ENCODE measurements at regions not wholly inside any gene's neighbourhood (a gene's known extent, or its start where the extent isn't known, plus 50 kb on each side); places are given as distances from the start of the nearest gene placed in this dataset.

DNA sequence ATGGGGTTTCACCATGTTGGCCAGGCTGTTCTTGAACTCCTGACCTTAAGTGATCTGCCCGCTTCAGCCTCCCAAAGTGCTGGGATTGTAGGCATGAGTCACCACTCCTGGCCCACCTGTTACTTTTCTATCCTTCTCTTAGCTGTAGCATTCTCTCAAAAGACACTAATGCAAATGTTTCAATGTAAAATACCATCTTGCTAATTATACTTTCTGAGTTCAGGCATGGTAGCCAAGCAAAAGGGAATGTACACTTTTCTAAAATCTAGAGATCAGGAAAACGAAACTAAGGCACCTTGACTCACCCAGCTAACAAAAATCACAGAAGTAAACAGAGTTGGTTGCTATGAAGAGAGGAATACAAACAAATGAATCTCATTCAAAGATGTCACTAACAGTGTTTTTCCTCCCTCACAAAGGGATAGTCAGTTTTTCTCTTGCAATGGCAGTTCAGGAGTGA is 401.0 kb upstream of the NRP1 start:
- DNase-seq: no peak

DNA sequence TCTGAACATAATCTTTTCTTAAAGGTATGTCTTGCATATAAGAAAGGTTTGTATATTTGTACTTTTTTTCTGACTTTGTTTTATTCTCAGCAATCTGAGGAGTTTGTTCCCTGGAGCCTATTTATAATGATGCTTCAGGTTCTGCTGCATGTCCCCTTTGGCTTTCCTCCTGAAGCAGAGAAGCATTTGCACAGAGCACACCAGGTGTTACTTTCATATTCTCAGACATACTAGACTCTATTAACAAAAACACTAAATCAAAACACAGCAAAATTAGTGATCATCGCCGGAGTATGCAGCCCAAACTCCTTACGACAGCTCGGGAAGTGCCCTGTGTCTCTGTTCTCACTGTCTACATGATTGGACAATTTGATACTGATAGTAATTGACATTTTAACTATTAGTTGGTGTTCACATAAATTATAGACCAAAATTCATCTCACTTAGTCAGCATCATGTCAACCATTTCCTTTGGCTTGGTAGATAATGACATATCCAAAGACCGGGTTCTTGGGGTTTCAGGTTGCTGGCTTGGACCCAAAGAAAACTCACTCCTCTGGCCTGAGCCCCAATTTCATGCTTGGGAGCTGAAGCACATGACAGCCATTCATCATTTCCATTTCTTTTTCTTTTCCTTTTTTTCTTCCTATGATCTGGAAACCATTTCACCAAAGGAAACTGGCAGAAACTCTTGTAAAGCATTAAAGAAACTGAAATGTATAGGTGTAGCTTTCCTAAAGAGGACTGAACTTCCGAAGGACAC is 400.1 kb upstream of the NRP1 start:
- no peak for DNase-seq

DNA sequence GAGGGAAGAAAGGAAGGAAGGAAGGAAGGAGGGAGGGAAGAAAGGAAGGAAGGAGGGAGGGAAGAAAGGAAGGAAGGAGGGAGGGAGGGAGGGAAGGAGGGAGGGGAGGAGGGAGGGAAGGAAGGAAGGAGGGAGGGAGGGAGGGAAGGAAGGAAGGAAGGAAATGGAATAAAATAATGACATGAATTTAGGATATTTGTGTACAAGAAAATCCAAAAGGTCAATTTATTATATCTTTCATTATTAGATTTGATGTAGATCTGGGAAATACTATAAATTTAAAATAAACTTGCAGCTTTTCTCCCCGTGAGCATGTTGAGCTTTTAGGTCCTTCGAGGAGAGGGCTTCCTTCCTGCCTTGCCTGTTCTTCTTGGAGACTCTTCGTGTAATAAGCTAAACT is 398.6 kb upstream of the NRP1 start:
- DNase-seq: no peak

DNA sequence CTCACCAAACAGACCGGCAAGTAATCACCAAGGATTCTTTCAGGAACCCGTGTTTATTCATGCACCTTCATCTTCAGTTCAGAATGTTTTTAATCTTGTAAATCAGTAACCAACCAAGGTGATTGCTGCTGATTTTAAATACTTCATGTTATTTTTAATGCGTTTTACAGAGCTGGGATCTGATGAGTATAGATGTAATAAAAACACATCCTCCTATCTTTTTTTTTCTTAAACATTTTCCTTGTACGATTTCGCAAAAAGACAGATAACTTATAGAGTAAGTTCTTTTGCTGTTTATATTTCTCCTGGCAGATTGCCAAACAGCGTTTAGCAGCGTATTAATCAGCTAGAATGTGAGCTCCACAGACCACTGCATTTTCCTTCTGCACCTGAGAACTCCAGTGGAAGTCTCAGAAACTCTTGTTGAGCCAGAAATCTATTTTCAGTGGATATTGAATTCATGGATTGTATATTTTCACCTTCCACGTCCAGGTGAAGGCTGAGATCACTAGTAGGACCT is 397.8 kb upstream of the NRP1 start:
- DNase-seq: no peak

DNA sequence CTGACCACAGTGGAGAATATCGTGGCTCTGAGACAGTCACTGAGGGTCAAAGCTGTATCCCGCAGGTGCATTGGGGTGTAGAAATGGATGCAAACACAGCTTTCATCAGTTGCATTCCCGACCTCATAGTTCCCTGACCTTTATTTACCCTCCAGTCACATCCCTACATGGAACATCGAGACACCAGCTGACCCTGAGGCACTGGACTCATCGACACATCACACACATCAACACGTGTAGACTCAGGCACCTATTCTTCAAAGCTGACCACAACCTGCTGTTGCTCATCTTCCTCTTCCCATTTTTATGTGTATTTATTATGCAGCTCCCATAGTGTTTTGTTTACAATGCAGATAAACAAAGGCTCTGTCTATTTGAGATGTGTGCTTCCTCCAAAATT is 396.9 kb upstream of the NRP1 start:
- no peak for DNase-seq

DNA sequence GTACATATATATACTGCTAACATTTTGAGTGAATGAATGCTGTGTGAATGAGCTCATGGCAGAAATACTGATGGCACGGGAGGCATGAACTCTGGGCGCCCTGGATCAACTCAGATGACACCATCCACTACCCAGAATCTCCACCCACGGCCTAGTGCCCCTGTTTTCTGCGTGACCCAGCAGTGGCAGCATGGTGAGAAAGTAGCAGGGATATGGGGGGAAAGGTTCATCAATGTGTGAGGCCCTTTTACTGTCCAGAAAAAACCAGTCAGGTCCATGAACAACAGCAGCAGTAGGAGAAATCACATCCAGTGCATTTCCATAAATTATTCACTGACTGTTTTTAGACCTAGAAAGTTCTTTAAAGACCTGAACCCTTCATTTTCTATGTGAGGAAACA is 391.0 kb upstream of the NRP1 start:
- no peak for DNase-seq

DNA sequence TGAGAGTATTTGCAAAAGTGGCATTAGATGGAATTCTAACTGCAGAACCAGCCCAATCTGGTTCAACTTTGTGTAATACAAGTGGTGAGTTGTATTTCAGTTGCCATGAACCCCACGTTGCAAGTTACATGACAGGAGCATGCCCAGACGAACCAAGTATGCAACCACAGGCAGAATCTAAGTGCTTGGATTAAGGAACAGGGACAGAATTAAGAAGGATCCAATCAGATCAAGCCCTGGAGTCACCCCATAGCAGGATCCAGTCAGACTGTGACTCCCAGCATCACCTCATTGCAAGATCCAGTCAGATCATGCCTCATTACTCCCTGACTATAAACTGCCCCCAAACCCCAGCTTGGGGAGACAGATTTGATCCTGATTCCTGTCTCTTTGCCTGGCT is 388.7 kb upstream of the NRP1 start:
- DNase-seq: no peak

DNA sequence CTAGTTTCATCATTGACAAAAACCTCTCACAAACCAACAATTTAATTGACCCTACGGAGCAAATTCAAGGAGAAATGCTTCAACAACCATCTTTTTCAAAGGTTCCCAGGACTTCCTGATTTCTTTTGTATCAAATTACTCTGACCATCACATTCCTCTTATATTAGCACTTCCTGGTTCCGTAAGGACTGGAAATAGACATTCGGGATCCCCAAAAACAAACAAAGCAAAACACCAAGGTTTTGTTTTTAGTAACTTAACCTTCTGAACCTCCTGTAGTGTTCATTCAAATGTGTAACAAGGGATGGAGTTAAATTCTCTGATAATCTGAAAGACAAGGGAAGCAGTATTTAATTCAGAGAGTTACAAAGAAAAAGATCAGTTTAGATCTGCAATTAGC is 387.6 kb upstream of the NRP1 start:
- no peak for DNase-seq

DNA sequence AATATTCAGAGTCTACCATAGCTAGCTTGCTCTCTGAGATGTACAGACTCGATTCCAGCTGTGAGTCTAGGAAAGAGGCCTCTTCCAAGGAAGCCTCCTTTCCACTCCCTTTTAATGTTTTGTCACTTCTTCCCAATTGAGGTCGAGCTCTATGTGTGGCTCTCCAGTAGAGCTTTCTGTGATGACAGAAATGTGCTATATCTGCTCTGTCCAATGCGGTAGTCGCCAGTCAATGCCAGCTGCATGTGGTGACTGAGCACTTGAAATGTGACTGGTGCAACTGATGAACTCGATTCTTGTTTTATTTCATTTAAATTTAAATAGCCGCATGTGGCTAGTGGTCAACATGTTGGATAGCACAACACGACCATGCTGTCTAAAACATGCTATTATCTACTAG is 387.0 kb upstream of the NRP1 start:
- DNase-seq: no peak

DNA sequence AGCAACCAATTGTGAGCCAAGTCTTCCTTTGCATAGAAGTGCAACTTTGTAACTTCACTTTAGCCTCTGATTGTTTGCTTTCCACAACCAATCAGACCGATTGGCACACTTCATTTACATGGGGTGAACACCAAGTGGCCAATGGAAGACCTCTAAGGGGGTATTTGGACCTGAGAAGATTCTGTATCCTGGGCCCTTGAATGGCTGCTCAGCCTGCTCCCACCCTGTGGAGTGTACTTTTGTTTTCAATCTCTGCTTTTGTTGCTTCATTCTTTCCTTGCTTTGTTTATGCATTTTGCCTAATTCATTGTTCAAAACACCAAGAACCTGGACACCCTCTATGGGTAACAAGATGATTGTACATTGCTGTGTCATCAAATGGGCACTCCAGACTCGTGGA is 385.7 kb upstream of the NRP1 start:
- DNase-seq: no peak

DNA sequence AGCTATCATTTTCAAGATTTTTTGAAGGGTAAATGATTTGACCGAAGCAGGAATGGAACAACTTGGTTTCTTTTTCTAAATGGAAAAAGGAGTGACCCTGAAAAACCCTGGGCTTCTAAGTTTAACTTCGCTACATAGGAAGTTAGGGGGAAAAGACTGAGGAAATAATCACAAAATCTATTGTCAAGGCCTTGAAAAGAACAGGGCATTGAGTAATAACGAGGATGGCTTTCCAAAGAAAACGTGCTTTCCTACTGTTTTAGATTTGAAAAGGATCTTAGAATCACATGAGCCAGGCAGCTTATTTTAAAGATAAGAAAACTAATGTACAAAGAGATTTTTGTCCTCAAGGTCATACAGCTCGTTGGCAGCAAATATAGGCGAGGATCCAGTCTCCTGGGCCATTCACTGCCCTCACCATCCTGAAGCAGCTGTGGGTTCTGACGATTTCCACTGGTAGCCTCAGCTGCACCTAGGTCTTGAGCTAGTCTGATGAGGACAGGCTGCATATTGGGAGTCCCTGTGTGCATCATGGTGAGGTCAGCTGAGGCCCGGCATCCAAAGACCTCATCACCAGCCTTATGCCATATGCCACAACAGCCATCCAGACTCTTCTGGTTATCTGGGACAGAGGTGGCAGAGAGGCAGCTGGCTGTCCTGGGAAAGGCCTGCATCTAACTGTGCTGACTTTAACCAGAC is 384.7 kb upstream of the NRP1 start:
- no peak for DNase-seq

DNA sequence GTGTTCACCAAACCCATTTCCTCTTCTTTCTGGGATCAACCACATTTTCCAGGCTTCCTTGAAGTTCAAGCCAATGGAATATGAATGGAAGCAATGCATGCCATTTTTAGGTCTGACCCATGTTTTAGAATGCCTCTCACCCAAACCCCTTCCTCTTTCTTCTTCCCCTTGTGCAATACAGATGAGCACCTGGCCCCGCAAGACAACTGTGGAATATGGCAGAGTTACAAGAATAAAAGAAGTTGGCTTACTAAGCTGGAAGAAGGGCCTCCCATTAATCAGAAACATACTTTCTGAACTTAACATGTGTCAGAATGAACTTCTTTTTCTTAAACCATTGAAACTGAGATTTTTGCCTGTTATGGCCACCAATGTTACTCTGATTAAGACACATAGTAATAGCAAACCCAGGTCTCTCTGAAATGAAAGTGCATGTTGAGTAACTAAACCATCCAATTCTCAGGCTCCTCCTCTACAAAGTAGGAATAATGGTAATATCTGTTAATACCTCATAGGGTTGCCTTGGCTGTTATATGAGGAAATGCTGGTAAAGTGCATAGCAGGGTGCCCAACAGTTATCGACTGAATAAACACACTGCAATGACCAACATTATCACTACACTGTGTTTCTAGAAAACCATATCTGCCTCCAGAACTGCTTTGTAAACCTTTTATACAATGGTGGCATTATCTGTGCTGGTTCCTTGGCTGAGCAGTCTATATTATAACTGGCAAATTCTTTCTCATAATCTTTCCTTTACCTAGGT is 382.2 kb upstream of the NRP1 start:
- DNase-seq: no peak

DNA sequence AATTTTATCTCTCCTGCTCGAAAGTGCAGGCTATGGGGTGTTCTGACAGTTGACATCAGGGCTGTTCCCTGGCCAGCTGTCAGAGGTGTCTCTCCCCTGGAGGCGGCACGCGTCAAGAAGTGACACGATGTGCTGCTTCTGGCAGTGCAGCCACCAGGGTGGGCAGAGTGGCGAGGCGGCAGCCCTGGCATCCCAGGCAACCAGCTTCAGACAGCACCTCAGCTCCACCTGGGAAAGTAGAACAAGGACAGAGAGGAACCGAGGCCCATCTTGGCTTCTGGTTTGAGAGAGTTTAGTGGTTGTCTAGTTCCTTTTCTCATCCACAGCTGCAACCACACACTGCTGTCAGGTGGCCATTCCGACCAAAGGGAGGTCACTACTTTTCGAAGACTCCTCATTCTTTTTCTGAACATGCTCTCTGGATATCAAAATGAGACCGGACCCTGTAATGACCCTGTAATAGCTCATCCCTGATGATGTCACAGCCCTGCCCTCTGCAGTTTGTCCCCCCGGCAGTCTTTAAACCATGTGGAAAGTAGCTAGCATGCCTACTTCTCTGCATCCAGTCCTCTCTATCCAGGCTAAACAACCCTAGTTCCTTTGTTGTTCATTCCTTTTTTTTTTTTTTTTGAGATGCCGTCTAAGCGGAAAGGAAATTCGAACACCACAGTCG is 381.0 kb upstream of the NRP1 start:
- no peak for DNase-seq

DNA sequence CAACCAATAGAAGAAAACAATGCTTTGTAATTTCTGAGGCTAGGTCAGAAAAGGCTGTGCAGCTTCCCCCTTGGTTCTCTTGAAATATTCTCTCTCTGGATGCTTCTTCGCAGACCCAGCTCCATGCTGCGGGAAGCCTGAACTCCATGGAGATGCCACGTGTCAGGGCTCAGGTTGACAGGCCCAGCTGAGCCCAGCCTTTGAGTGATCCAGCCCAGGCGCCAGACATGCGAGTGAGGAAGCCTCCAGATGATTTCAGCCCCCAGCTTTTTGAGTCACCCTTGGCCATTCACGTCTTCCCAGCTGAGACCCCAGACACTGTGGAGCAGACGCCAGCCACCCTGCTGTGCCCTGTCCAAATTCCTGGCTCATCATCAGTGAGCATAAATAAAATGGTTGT is 378.4 kb upstream of the NRP1 start:
- no peak for DNase-seq

DNA sequence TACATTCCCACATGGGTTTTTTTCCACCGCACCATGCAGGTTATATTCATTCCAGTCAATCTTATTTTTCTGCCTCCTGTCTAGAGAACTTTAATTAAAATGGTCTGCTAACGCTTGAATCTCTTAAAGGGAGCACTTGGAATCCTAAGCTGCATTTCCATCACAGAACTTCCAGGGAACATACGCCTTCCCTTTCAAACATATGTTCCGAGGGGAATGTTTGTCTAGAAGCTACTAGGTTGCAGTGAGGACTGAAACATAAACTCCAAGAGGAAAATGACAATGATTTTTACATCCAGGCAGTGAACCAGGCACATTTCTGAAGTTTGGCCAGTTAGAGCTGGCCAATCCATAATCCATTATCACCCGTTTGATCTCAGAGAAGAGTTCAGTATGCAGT is 375.5 kb upstream of the NRP1 start:
- DNase-seq: no peak

DNA sequence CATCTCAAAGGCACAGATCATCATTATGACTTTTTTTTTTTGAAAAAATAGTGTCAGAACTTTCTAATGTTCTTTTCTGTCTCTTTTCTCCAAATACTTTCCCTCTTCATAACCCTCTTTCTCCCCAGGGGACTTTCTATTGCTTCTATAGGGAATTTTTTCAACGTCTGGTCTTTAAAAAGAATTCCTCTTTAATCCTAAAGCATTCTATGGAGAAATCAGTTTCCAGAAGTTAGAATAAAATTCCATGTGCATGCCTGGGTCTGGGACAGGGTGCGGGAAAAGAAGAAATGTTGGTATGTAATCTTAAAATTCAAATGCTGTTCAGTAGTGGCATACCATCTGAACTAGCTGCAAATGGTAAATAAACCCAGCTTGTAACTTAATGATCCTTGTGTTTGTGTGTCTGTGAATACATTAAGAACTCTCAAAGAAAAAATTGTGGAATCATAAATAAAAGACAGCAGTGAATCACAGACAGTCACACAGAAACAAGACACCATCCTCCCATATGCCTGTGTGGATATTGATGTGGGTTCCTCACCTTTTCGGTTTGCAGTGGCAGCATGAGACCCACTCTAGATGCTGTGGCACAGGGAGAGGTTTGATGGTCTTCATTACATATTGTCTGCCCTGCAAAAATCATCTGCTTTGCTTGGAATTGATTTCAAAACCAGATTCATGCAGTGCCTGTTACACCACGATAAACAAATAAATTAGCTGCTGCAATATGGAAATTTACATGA is 374.7 kb upstream of the NRP1 start:
- no peak for DNase-seq

DNA sequence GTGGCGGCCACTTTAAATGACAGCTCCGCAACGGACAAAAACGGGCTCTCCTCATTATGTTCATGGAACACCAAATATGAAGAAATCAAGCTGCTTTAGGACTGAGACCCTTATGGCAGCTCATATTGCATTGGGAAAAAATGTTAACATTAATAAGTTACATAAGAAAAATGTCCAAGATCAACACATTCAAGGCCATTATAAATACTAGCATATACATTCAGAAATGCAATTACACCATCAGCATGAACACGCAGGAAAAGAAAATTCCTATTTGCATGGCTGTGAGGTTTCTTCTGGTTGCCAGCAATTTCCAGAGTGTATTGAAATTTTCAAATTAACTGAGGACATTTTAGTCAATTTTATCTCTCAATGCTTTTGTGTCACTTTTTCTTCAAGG is 374.1 kb upstream of the NRP1 start:
- DNase-seq: no peak

DNA sequence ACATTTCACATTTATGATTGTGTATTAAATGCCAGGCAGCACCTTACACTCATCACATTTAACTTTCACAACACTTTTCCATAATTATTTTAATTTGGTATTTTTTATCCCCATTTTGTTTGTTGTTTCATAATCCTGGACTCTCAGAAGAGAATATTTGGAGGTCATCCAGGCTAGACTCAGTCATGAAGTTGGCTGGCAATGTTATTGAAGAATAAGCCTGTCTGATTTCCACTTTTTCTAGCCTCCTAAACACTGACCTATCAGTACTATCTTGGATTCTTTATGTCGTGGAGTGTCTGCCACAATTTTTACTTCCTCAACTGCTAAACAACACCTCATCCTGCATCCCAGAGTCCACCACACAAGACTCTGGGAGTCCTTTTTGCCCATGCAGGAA is 372.3 kb upstream of the NRP1 start:
- DNase-seq: no peak

DNA sequence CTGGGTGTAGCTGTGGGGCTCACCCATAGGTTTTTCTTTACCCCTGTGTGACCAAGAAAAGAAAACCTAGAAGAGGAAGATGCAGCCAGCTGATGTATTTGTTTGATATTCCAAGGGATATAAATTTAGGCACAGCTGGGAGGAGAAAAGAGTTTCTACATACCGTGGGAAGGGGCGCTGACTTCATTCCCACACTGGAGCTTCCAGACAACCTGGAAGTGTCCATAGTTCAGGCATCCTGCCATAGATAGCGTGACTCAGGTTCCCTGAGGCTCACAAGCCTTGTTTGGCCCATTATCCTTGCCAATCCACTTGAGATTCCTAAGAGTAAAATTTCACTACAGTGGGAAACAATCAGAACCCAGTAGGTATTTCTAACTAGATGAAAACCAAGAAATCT is 371.7 kb upstream of the NRP1 start:
- no peak for DNase-seq

DNA sequence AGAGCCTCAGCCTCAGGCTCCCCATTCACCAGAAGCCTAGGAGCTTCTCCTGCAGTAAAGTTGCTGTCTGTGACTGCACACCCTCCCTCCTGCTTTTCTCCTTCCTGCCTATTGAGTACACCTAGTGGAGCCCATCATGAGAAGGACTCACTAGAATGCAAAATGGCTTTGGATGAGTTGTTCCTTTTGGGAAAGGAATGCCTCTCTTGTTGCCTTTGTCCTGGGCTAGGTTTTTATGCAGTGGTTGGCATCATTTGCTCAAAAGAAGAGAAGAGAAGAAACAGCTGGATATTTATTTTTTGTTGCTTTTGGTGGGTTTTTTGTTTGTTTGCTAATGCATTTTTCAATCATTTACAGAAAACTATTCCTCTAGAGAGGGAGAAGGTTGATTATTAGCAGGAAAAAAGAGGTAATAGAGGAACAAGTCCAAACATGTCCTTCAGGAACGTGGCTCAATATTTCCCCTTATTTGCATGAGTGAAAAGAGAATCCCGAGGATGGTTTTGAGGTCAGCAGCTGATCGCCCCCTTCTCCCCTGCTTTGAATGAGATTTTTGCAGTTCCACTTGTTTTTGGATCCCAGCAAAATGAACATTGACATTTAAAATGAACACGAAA is 369.9 kb upstream of the NRP1 start:
- no peak for DNase-seq

Measured in renal pelvis (tissue), 1 donor.